SH-SY5Y (cell line): ENCODE measurements at regions not wholly inside any gene's neighbourhood (a gene's known extent, or its start where the extent isn't known, plus 50 kb on each side); places are given as distances from the start of the nearest gene placed in this dataset.

Source experiments
- GATA2 ChIP-seq: IDR thresholded peaks from 2 replicates; pipeline ENCODE4 v1.6.1; 2011; ENCODE audit warnings: mild to moderate bottlenecking, low read depth, low read length
- GATA3 ChIP-seq: IDR thresholded peaks from 2 replicates; pipeline ENCODE4 v1.6.1; 2011; ENCODE audit warnings: low read depth, mild to moderate bottlenecking, low read length, moderate library complexity

DNA sequence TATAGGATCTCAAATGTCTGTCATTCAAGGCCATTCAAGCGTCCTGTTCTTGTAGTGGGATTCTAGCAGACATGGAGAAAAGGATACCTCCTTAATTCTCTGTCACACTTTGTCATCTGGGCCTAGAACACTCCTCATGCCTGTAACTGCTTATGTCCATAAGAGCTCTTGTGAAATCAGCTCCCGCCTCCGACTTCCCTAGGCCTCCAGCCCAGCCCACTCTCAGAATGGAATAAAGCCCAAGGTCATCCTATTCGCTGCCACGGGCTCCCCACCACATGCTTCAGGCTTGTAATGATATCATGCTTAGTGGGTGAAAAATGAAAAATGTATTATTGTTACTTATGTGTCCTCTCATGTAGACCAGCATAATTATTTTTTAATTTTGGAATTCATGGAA is 632.5 kb downstream of the ISL1 start:
- TF ChIP-seq GATA2, result no peak
- TF ChIP-seq GATA3, result no peak

GRCh38 chr5:52017567-52017966 is 634.3 kb downstream of the ISL1 start:
- TF ChIP-seq GATA3 (no peak), GATA2 (no peak)

DNA sequence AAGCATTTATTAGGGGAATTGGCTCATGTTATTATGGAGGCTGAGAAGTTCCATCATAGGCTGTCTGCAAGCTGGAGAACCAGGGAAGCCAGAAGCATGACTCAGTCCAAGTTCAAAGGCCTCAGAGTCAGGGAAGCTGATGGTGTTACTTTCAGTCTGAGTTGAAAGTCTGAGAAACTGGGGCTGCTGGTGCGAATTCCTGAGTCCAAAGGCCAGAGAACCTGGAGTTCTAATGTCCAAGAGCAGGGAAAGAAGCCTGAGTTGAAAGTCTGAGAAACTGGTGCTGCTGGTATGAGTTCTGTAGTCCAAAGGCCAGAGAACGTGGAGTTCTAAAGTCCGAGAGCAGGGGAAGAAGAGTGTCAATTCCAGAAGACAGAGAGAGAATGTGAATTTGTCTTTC is 641.1 kb downstream of the ISL1 start:
- no peak for TF ChIP-seq GATA3
- no peak for TF ChIP-seq GATA2

- TF ChIP-seq GATA2, result no peak
- TF ChIP-seq GATA3, result no peak
Measured at GRCh38 chr5:52041842-52042241, 658.6 kb downstream of the ISL1 start.

DNA sequence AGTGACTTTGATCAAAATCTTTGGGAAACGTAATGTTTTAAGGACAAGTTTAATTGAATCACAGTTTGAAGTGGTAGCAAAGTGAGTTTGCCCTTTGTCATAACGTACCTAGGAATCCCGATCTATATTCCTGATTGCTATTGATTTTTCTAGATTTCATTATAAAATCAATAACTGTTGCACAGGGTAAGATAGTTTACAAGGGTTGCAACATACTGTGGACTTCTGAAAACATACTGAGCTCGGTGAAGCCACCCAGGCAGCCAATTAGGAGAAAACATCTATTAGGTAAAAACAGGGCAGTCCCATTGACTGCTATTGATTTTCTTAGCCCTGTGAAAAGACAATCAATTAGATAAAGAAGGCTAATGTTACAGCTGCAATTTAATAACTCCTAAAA is 659.9 kb downstream of the ISL1 start:
- no peak for TF ChIP-seq GATA2
- no peak for TF ChIP-seq GATA3

- TF ChIP-seq GATA3, result no peak
Measured at GRCh38 chr5:52043543-52043942, 660.3 kb downstream of the ISL1 start.

DNA sequence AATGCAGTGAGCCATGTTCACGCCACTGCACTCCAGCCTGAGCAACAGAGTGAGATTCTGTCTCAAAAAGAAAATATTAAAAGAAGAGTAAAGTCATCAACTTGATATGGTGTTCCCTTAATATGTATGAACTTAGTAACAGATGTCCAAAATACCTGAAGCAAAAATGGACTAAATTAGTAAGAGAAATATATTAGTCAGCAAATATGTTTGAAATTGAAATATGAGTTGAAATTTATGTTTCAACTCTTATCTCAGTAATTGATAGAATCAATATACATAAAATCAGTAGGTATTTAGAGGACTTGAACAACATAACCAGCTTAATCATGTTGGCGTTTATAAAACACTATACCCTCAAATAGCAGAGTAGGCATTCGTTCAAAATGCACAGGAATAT is 668.5 kb downstream of the ISL1 start:
- TF ChIP-seq GATA3 (no peak), GATA2 (no peak)

DNA sequence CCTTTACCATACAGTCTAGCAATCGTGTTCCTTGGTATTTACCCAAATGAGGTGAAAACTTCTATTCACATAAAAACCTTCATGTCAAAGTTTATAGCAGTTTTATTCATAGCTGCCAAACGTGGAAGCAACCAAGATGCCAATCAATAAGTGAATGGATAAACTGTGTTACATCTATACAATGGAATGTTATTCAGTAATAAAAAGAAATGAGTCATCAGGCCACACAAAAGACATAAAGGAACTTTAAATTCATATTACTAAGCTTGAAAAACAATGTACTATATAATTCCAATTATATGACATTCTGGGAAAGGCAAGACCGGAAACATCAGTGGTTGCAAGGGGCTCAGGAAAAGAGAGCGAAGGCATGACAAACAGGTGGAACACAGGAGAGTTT is 679.9 kb downstream of the ISL1 start:
- TF ChIP-seq GATA3 (no peak), GATA2 (no peak)

GRCh38 chr5:52065182-52065581 is 681.9 kb downstream of the ISL1 start:
- TF ChIP-seq GATA3 (no peak), GATA2 (no peak)

DNA sequence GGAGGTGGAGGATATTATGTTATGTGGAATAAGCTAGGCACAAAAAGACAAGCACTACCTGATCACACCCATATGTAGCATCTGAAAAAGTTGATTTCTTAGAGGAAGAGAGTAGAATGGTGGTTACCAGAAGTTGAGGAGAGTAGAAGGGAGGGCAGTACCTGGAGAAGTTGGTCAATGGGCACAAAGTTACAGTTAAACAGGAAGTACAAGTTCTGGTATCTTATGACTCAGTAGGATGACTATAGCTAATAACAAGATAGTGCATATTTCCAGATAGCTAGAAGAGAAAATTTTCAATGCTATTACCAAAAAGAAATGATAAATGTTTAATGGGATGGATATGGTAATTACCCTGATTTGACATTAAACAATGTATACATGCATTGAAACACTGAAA is 686.7 kb downstream of the ISL1 start:
- no peak for TF ChIP-seq GATA3
- no peak for TF ChIP-seq GATA2

- no peak for TF ChIP-seq GATA3
Measured at GRCh38 chr5:52073993-52074689, 690.9 kb downstream of the ISL1 start.

DNA sequence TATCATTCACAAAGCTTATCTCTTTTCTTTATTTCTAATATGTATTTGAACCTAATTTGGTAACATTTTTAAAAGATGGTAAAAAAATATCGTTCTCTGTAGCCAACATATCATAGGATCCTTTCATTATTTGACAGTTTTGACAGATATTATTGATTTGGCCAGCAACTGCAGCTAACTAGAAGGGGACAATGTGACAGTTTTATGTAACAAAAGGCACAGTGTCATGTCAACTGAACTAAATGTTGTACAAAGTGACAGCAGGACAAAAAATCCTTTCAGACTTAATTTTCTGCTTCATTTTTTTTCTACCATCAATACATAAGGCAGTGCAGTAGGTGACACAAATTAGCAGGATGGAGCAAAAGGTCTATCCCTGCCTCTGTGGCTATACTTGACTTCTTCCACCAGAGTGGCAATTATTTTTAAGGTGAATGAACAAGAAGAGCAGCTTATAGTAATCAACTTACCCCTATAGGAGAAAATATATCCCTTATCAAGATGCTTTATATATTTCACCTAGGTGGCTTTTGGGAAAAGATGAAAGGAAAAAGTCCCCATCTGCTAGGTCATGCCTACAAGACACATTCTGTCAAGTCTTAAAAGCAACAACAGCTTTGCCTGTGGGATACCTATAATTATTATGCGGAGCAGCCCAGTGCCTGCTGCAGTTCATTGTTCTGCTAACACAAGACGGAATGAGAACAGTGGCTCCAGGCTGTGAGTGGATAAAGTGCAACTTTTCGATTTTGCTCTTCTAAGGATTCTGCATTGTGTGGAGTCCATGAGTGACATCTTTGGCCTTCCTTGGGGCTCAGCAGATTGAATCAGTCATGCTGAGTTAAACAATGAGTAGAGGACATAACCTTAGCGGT is 694.9 kb downstream of the ISL1 start:
- no peak for TF ChIP-seq GATA2

GRCh38 chr5:52107210-52107905 is 680.4 kb upstream of the ITGA1 start:
- no peak for TF ChIP-seq GATA2
- no peak for TF ChIP-seq GATA3

DNA sequence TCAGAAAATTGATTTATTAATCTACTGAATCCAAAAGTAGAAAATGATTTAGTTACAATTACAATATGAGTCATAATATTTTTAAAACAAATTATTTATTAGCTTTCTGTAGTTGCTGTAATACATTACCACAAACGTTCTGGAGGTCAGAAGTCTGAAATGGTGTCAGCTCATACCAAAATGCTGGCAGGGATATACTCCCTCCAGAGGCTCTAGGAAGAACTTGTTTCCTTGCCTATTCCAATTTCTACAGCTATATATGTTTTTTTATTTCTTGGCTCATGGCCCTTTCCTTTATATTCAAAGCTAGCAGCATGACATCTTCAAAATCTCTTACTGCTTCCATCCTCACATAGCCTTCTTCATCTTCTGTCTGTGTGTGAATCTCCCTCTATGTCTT is 667.9 kb upstream of the ITGA1 start:
- TF ChIP-seq GATA3, result no peak
- TF ChIP-seq GATA2, result no peak

DNA sequence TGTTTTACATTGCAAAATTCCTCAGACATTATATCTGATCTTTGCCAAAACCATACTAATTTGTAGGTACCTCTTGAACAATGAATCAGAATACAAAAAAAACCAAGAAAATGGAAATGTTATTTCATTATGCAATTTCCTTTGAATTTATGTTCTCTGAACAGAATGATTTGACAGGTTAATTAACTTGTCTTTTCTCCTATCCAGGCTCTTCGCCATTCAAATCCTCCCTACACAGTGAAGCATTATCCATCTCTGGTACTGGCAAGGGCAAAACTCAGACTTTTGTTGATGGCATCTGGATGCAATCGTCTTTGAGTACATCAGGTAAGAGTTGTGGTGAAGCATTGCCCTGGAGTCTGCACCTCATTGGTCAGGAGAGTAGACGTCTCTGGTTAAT is 655.7 kb upstream of the ITGA1 start:
- TF ChIP-seq GATA3 (no peak), GATA2 (no peak)
